K562 (cell line): ENCODE measurements at regions not wholly inside any gene's neighbourhood (a gene's known extent, or its start where the extent isn't known, plus 50 kb on each side); places are given as distances from the start of the nearest gene placed in this dataset.

Source experiments
- CEBPZ ChIP-seq: fragments of 150-350 bp; IDR thresholded peaks from 2 replicates; pipeline ENCODE4 v1.6.1; 2014; ENCODE audit warnings: low read depth, mild to moderate bottlenecking, low read length, borderline replicate concordance
- PHF21A ChIP-seq: fragments of 450-650 bp; IDR thresholded peaks from 2 replicates; pipeline ENCODE4 v1.6.1; 2017; ENCODE audit warnings: low read depth, borderline replicate concordance
- TF ChIP-seq, protein P1 (sequence below): fragments of 200-600 bp; sonication (generic); IDR thresholded peaks from one replicate; pipeline ENCODE4 v1.6.1; 2012; ENCODE audit warnings: mild to moderate bottlenecking, low read depth, low read length, inconsistent platforms

DNA sequence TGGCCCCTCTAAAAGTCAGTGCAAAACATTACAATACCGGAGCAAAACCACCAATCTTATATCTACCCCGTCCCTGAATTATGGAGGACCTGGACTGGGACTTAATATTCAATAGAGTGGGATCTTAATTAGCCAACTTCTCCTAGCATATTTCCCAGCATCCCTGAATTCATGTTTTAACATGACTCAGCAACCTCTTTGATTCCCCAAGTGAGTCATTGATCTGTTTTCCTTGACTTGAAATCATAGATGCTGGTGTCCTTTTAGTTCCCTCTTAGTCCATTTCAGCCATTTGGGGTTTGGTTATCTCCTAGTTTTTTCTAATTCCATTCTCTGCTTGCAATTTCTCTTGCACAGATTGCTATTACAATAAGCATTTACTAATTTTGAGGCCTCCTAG lies 677.7 kb upstream of the CELF4 start (continued):
- no peak for TF ChIP-seq CEBPZ
- TF ChIP-seq PHF21A, result no peak
- TF ChIP-seq, protein P1, sequence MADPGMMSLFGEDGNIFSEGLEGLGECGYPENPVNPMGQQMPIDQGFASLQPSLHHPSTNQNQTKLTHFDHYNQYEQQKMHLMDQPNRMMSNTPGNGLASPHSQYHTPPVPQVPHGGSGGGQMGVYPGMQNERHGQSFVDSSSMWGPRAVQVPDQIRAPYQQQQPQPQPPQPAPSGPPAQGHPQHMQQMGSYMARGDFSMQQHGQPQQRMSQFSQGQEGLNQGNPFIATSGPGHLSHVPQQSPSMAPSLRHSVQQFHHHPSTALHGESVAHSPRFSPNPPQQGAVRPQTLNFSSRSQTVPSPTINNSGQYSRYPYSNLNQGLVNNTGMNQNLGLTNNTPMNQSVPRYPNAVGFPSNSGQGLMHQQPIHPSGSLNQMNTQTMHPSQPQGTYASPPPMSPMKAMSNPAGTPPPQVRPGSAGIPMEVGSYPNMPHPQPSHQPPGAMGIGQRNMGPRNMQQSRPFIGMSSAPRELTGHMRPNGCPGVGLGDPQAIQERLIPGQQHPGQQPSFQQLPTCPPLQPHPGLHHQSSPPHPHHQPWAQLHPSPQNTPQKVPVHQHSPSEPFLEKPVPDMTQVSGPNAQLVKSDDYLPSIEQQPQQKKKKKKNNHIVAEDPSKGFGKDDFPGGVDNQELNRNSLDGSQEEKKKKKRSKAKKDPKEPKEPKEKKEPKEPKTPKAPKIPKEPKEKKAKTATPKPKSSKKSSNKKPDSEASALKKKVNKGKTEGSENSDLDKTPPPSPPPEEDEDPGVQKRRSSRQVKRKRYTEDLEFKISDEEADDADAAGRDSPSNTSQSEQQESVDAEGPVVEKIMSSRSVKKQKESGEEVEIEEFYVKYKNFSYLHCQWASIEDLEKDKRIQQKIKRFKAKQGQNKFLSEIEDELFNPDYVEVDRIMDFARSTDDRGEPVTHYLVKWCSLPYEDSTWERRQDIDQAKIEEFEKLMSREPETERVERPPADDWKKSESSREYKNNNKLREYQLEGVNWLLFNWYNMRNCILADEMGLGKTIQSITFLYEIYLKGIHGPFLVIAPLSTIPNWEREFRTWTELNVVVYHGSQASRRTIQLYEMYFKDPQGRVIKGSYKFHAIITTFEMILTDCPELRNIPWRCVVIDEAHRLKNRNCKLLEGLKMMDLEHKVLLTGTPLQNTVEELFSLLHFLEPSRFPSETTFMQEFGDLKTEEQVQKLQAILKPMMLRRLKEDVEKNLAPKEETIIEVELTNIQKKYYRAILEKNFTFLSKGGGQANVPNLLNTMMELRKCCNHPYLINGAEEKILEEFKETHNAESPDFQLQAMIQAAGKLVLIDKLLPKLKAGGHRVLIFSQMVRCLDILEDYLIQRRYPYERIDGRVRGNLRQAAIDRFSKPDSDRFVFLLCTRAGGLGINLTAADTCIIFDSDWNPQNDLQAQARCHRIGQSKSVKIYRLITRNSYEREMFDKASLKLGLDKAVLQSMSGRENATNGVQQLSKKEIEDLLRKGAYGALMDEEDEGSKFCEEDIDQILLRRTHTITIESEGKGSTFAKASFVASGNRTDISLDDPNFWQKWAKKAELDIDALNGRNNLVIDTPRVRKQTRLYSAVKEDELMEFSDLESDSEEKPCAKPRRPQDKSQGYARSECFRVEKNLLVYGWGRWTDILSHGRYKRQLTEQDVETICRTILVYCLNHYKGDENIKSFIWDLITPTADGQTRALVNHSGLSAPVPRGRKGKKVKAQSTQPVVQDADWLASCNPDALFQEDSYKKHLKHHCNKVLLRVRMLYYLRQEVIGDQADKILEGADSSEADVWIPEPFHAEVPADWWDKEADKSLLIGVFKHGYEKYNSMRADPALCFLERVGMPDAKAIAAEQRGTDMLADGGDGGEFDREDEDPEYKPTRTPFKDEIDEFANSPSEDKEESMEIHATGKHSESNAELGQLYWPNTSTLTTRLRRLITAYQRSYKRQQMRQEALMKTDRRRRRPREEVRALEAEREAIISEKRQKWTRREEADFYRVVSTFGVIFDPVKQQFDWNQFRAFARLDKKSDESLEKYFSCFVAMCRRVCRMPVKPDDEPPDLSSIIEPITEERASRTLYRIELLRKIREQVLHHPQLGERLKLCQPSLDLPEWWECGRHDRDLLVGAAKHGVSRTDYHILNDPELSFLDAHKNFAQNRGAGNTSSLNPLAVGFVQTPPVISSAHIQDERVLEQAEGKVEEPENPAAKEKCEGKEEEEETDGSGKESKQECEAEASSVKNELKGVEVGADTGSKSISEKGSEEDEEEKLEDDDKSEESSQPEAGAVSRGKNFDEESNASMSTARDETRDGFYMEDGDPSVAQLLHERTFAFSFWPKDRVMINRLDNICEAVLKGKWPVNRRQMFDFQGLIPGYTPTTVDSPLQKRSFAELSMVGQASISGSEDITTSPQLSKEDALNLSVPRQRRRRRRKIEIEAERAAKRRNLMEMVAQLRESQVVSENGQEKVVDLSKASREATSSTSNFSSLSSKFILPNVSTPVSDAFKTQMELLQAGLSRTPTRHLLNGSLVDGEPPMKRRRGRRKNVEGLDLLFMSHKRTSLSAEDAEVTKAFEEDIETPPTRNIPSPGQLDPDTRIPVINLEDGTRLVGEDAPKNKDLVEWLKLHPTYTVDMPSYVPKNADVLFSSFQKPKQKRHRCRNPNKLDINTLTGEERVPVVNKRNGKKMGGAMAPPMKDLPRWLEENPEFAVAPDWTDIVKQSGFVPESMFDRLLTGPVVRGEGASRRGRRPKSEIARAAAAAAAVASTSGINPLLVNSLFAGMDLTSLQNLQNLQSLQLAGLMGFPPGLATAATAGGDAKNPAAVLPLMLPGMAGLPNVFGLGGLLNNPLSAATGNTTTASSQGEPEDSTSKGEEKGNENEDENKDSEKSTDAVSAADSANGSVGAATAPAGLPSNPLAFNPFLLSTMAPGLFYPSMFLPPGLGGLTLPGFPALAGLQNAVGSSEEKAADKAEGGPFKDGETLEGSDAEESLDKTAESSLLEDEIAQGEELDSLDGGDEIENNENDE, result no peak
